Prostate gland (tissue), 2 donors: ENCODE measurements at regions not wholly inside any gene's neighbourhood (a gene's known extent, or its start where the extent isn't known, plus 50 kb on each side); places are given as distances from the start of the nearest gene placed in this dataset.
"Not testable (repeated sequence)": the region's sequence is repeated elsewhere in the genome, so short reads cannot be mapped to it uniquely, and the experiment has no call there.

Source experiments
- DNase-seq: peaks from one replicate; pipeline ENCODE4 v3.0.0-alpha.2; 2019; ENCODE audit warnings: low spot score
- H3K27ac ChIP-seq, 2 donors: fragments of 200-600 bp; sonication (generic); 2 replicates each; pipeline ENCODE4 v1.5.1; 2017 to 2019
- H3K27me3 ChIP-seq: fragments of 200-600 bp; sonication (generic); replicated peaks from 2 replicates; pipeline ENCODE4 v1.5.1; 2019; ENCODE audit not compliant: insufficient read depth
- H3K36me3 ChIP-seq, 2 donors: fragments of 200-600 bp; sonication (generic); 1 replicate in 1 of 2; 2 replicates in 1 of 2; pipeline versions ENCODE4 v1.5.1 to v1.8.1; 2017 to 2019
- H3K4me1 ChIP-seq: fragments of 200-600 bp; sonication (generic); replicated peaks from 2 replicates; pipeline ENCODE4 v1.5.1; 2019
- H3K4me3 ChIP-seq, 2 donors: fragments of 200-600 bp; sonication (generic); 2 replicates each; pipeline ENCODE4 v1.5.1; 2017 to 2019
- H3K9me3 ChIP-seq: fragments of 200-600 bp; sonication (generic); 2 replicates; pipeline ENCODE4 v1.5.1; 2017
- POLR2A ChIP-seq: fragments of 450-650 bp; IDR thresholded peaks from one replicate; pipeline ENCODE4 v1.6.1; 2016; ENCODE audit warnings: antibody characterized with exemption, mild to moderate bottlenecking
- POLR2AphosphoS5 ChIP-seq: sonication (generic); formaldehyde crosslinking; IDR thresholded peaks from one replicate; pipeline ENCODE4 v1.6.1; 2017; ENCODE audit warnings: antibody characterized with exemption
- WGBS: methylation state at CpG from one replicate; pipeline ENCODE4 v1.1.5; 2018; 5-methylcytosine and 5-hydroxymethylcytosine counted together
- intact Hi-C: fragments of 100-400 bp; cut with DNase I; formaldehyde crosslinking; loops from one replicate; pipeline ENCODE4 v1.14.2; 2022
- TF ChIP-seq, protein P1 (sequence below), 4 experiments: fragments of 200-600 bp in 2 of 4; fragments of 450-650 bp in 2 of 4; sonication (generic) in 2 of 4; IDR thresholded peaks; 1 replicate in 3 of 4; 2 replicates in 1 of 4; pipeline ENCODE4 v1.5.1; 2016 to 2019; ENCODE audit warnings: antibody characterized with exemption in 4 of 4, mild to moderate bottlenecking in 2 of 4, moderate library complexity in 2 of 4

- DNase-seq = no peak
- Histone ChIP-seq H3K4me3 (no peak overlapping the region), H3K9me3 (no peaks in the 10 kb centered on the region), H3K27ac (no peak overlapping the region), H3K27me3 (no peaks in the 10 kb centered on the region), H3K4me1 (no peaks in the 10 kb centered on the region), H3K36me3 (no peaks in the 10 kb centered on the region)
- 40% methylated on average over 2 of the region's 2 CpGs for WGBS
- TF ChIP-seq POLR2A (no peak), POLR2AphosphoS5 (no peak)
- intact Hi-C loops = no loop called here
Observed at GRCh38 chr13:97885641-97886040, 67.8 kb upstream of the IPO5 start.

DNA sequence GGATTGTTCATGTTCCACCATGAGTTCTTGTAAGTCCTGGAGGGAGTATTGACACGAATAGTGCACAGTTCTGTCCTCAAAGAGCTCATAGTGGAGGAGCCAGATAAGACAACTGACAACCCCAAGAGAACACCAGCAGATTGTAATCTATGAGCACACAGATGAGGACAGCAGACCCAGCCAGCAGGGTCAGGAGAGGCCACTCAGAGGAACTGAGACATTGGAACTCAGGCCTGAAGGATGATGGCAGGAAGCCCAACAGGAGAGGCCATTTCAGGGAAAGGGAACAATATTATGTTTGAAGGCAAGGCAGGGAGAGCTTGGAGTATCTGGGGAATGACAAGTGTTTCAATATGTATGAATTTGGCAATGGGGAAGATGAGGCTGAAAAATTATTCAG, 63.7 kb upstream of the IPO5 start:
- TF ChIP-seq, protein P1, sequence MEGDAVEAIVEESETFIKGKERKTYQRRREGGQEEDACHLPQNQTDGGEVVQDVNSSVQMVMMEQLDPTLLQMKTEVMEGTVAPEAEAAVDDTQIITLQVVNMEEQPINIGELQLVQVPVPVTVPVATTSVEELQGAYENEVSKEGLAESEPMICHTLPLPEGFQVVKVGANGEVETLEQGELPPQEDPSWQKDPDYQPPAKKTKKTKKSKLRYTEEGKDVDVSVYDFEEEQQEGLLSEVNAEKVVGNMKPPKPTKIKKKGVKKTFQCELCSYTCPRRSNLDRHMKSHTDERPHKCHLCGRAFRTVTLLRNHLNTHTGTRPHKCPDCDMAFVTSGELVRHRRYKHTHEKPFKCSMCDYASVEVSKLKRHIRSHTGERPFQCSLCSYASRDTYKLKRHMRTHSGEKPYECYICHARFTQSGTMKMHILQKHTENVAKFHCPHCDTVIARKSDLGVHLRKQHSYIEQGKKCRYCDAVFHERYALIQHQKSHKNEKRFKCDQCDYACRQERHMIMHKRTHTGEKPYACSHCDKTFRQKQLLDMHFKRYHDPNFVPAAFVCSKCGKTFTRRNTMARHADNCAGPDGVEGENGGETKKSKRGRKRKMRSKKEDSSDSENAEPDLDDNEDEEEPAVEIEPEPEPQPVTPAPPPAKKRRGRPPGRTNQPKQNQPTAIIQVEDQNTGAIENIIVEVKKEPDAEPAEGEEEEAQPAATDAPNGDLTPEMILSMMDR (IDR thresholded peaks at IDR 0.05) = no peak
- TF ChIP-seq POLR2A (no peak), POLR2AphosphoS5 (no peak)
- H3K9me3 ChIP-seq = no peaks in the 10 kb centered on the region
- H3K27ac ChIP-seq = no peak overlapping the region
- 60% methylated on average over 1 of the region's 1 CpG for WGBS
- H3K4me1 ChIP-seq = no peaks in the 10 kb centered on the region
- H3K27me3 ChIP-seq = no peaks in the 10 kb centered on the region
- no peak overlapping the region for H3K4me3 ChIP-seq
- intact Hi-C loops = no loop called here
- no peaks in the 10 kb centered on the region for H3K36me3 ChIP-seq
- DNase-seq = no peak

DNA sequence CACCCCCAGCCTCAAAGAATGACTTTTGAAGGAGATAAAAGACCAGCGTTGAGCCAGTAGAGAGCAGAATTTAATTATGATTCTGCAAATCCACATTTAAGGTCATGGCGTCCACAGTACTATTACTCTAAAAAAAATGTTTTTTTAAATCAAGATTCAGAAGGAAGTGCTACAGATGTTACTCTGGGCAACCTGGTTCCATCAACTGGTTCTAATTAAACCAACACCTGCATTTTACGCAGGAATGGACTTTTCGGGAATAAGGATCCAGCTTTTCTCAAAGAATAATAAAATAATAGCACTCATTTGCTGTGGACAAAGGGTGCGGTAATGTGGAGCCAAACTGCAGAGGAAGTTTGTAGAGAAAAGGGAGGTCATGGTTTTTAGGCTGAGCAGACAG, 62.9 kb upstream of the IPO5 start:
- WGBS = 94% methylated on average over 5 of the region's 5 CpGs
- Histone ChIP-seq H3K36me3 (no peaks in the 10 kb centered on the region), H3K4me3 (no peak overlapping the region), H3K4me1 (no peaks in the 10 kb centered on the region), H3K27ac (no peak overlapping the region), H3K27me3 (no peaks in the 10 kb centered on the region), H3K9me3 (no peaks in the 10 kb centered on the region)
- no peak for DNase-seq
- no peak for TF ChIP-seq POLR2AphosphoS5
- TF ChIP-seq, protein P1 (IDR thresholded peaks at IDR 0.05) = no peak
- TF ChIP-seq POLR2A = no peak
- intact Hi-C loops = no loop called here

DNA sequence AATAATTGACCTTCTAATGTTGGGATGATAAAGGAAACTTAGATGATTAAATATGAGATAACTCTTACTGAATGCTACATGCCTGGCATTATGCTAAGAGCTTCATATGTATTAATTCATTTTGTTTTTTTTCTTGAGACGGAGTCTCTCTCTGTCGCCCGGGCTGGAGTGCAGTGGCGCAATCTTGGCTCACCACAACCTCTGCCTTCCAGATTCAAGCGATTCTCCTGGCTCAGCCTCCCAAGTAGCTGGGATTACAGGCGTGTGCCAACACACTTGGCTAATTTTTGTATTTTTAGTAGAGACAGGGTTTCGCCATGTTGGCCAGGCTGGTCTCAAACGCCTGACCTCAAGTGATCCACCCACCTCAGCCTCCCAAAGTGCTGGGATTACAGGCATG, 61.5 kb upstream of the IPO5 start:
- 64% methylated on average over 8 of the region's 8 CpGs for WGBS
- H3K4me1 ChIP-seq, H3K4me3 ChIP-seq, H3K36me3 ChIP-seq, H3K9me3 ChIP-seq, DNase-seq, intact Hi-C loops, H3K27ac ChIP-seq, H3K27me3 ChIP-seq: not testable (repeated sequence)

GRCh38 chr13:97892717-97893116, 60.8 kb upstream of the IPO5 start:
- intact Hi-C loops = no loop called here
- Histone ChIP-seq H3K27me3 (no peaks in the 10 kb centered on the region), H3K4me1 (no peaks in the 10 kb centered on the region), H3K4me3 (no peak overlapping the region), H3K9me3 (no peaks in the 10 kb centered on the region), H3K27ac (no peak overlapping the region), H3K36me3 (no peaks in the 10 kb centered on the region)
- DNase-seq = no peak
- TF ChIP-seq POLR2AphosphoS5 (no peak), POLR2A (no peak)
- TF ChIP-seq, protein P1 (IDR thresholded peaks at IDR 0.05) = no peak
- WGBS = 85% methylated on average over 3 of the region's 3 CpGs

GRCh38 chr13:97895383-97895782, 58.1 kb upstream of the IPO5 start:
- H3K27me3 ChIP-seq = no peaks in the 10 kb centered on the region
- H3K27ac ChIP-seq = no peak overlapping the region
- no peak overlapping the region for H3K4me3 ChIP-seq
- whole genome bisulfite sequencing = 98% methylated on average over 1 of the region's 1 CpG
- no peaks in the 10 kb centered on the region for H3K4me1 ChIP-seq
- H3K36me3 ChIP-seq = no peaks in the 10 kb centered on the region
- intact Hi-C loops = no loop called here
- TF ChIP-seq POLR2A (no peak), POLR2AphosphoS5 (no peak)
- TF ChIP-seq, protein P1 (IDR thresholded peaks at IDR 0.05) = no peak
- H3K9me3 ChIP-seq = no peaks in the 10 kb centered on the region
- no peak for DNase-seq
